K562 (cell line): ENCODE measurements at regions not wholly inside any gene's neighbourhood (a gene's known extent, or its start where the extent isn't known, plus 50 kb on each side); places are given as distances from the start of the nearest gene placed in this dataset.

ENCODE experiments used
- ATAC-seq: fragments of 200-7000 bp; cut with Tn5 transposase; 3 replicates; pipeline ENCODE4 v1.9.1; 2020; ENCODE audit warnings: moderate library complexity
- BruUV-seq: library from RNA; stranded (reverse); fragments of 400-500 nt; replicated peaks from 2 replicates; lab custom pipeline; 2021; lab: Mats Ljungman, UMichigan
- CTCF ChIA-PET: fragments of 300-600 bp; formaldehyde crosslinking; extraction: SDS; loops from one replicate; lab custom pipeline; 2021; ENCODE audit warnings: low intra/inter-chr PET ratio; lab: Yijun Ruan, JAX
- POLR2A ChIA-PET: fragments of 300-600, 350-650 bp; sonication (Branson Sonifier 250); formaldehyde crosslinking; extraction: SDS; loops from one replicate; lab custom pipeline; 2021; ENCODE audit warnings: antibody characterized with exemption, inconsistent platforms; lab: Yijun Ruan, JAX
- DNase-seq, 4 experiments: peaks; one replicate each; pipeline versions ENCODE4 v3.0.0 to v3.0.0-alpha.2; 2011 to 2018; ENCODE audit warnings: low spot score in 3 of 4, mixed read lengths in 3 of 4; ENCODE audit errors: extremely low read depth in 1 of 4
- FAIRE-seq: peaks from 2 replicates; lab custom pipeline; 2011; peaks lifted over from hg19 to GRCh38; lab: Jason Lieb, UNC
- H2AFZ ChIP-seq: 2 replicates; pipeline ENCODE4 v1.6.0; 2011; ENCODE audit warnings: low read depth, low read length, control low read depth, inconsistent platforms
- H3K27ac ChIP-seq: fragments of 200-600 bp; 3 replicates; pipeline ENCODE4 v1.8.0; 2011; ENCODE audit warnings: low read depth, mild to moderate bottlenecking, control low read depth, inconsistent platforms, low read length, moderate library complexity, mixed read lengths; ENCODE audit errors: extremely low read depth
- H3K27me3 ChIP-seq, 2 experiments: fragments of 300-600 bp in 1 of 2; 2 replicates in 1 of 2; 3 replicates in 1 of 2; pipeline versions ENCODE4 v1.6.0 to v1.8.0; 2011; ENCODE audit warnings: inconsistent platforms in 2 of 2, low read length in 2 of 2, mild to moderate bottlenecking in 1 of 2, mixed read lengths in 1 of 2, moderate library complexity in 1 of 2; ENCODE audit not compliant: control insufficient read depth in 2 of 2, insufficient read depth in 2 of 2
- H3K36me3 ChIP-seq: fragments of 300-600 bp; 3 replicates; pipeline ENCODE4 v1.8.0; 2011; ENCODE audit warnings: mild to moderate bottlenecking, low read length, inconsistent platforms; ENCODE audit not compliant: control insufficient read depth, insufficient read depth
- H3K4me1 ChIP-seq, 2 experiments: fragments of 200-600 bp in 1 of 2; replicated peaks in 1 of 2; 2 replicates in 1 of 2; 3 replicates in 1 of 2; pipeline versions ENCODE4 v1.5.1 to v1.8.0; 2011; ENCODE audit warnings: inconsistent platforms in 2 of 2, low read length in 2 of 2, mild to moderate bottlenecking in 1 of 2, mixed read lengths in 1 of 2, moderate library complexity in 1 of 2; ENCODE audit not compliant: control insufficient read depth in 2 of 2, insufficient read depth in 2 of 2
- H3K4me2 ChIP-seq: 2 replicates; pipeline ENCODE4 v1.6.1; 2011; ENCODE audit warnings: low read length, control low read depth, inconsistent platforms, mixed read lengths; ENCODE audit not compliant: insufficient read depth
- H3K4me3 ChIP-seq: fragments of 200-600 bp; sonication (generic), shearing (Covaris generic); 2 replicates; pipeline ENCODE4 v1.5.1; 2016; ENCODE audit warnings: control low read depth, inconsistent platforms
- H3K79me2 ChIP-seq: fragments of 200-600 bp; 3 replicates; pipeline ENCODE4 v1.8.0; 2011; ENCODE audit warnings: low read length, inconsistent platforms; ENCODE audit not compliant: control insufficient read depth, insufficient read depth
- H3K9ac ChIP-seq, 2 experiments: 2 replicates each; pipeline versions ENCODE4 v1.6.0 to v1.6.1; 2011; ENCODE audit warnings: low read depth in 2 of 2, low read length in 2 of 2, control low read depth in 1 of 2, inconsistent platforms in 1 of 2, mild to moderate bottlenecking in 1 of 2, mixed read lengths in 1 of 2; ENCODE audit not compliant: insufficient read depth in 1 of 2
- H3K9me1 ChIP-seq: one replicate; pipeline ENCODE4 v1.6.0; 2011; ENCODE audit warnings: inconsistent platforms, mild to moderate bottlenecking, low read length, moderate library complexity; ENCODE audit not compliant: control insufficient read depth, insufficient read depth
- H3K9me3 ChIP-seq: replicated peaks from 2 replicates; pipeline ENCODE4 v1.5.1; 2011; ENCODE audit warnings: low read depth, low read length, inconsistent platforms; ENCODE audit not compliant: control insufficient read depth, insufficient read depth
- H4K20me1 ChIP-seq: replicated peaks from 2 replicates; pipeline ENCODE4 v1.6.1; 2011; ENCODE audit warnings: low read length, inconsistent platforms, mixed read lengths; ENCODE audit not compliant: control insufficient read depth, insufficient read depth
- CREB3L1 ChIP-seq: fragments of 450-650 bp; IDR thresholded peaks from 2 replicates; pipeline ENCODE4 v1.6.1; 2014; ENCODE audit warnings: low read depth, mild to moderate bottlenecking, moderate library complexity, borderline replicate concordance
- CREBBP ChIP-seq: IDR thresholded peaks from one replicate; pipeline ENCODE4 v1.6.1; 2012; ENCODE audit warnings: low read depth, mild to moderate bottlenecking, control low read depth, inconsistent platforms, low read length
- EP400 ChIP-seq: fragments of 450-650 bp; IDR thresholded peaks from 2 replicates; pipeline ENCODE4 v1.6.1; 2017; ENCODE audit warnings: antibody characterized with exemption, mild to moderate bottlenecking, moderate library complexity
- HDAC8 ChIP-seq: fragments of 450-650 bp; IDR thresholded peaks from 2 replicates; pipeline ENCODE4 v1.6.1; 2016; ENCODE audit warnings: mild to moderate bottlenecking, missing genetic modification characterization, moderate library complexity, missing compliant biosample characterization
- KAT7 ChIP-seq: sonication (generic); formaldehyde crosslinking; IDR thresholded peaks from 2 replicates; pipeline ENCODE4 v1.8.0; 2022; ENCODE audit warnings: missing genetic modification reagents, mild to moderate bottlenecking, borderline replicate concordance
- MCM3 ChIP-seq: fragments of 450-650 bp; IDR thresholded peaks from 2 replicates; pipeline ENCODE4 v1.6.1; 2016
- MEIS2 ChIP-seq: fragments of 450-650 bp; IDR thresholded peaks from 2 replicates; pipeline ENCODE4 v1.6.1; 2014; ENCODE audit warnings: mild to moderate bottlenecking; ENCODE audit not compliant: partially characterized antibody
- NFE2 ChIP-seq: IDR thresholded peaks from 2 replicates; pipeline ENCODE4 v1.6.1; 2014; ENCODE audit warnings: antibody characterized with exemption, low read depth
- POLR3A ChIP-seq: IDR thresholded peaks from 2 replicates; pipeline ENCODE4 v1.6.1; 2011; ENCODE audit warnings: borderline replicate concordance, mild to moderate bottlenecking, moderate library complexity; ENCODE audit not compliant: insufficient read length, insufficient read depth; ENCODE audit errors: extremely low read depth
- ZBTB5 ChIP-seq: fragments of 450-650 bp; IDR thresholded peaks from 2 replicates; pipeline ENCODE4 v1.6.1; 2017; ENCODE audit warnings: antibody characterized with exemption
- ZNF778 ChIP-seq: fragments of 450-650 bp; formaldehyde crosslinking; IDR thresholded peaks from 2 replicates; pipeline ENCODE4 v1.4.0; 2020; ENCODE audit warnings: mild to moderate bottlenecking, moderate library complexity
- in situ Hi-C: fragments of 300-500 bp; cut with MboI; formaldehyde crosslinking; loops from 4 replicates; pipeline ENCODE4 v1.15.0; 2018; ENCODE audit warnings: inconsistent platforms, mixed read lengths
- intact Hi-C: fragments of 100-400 bp; cut with micrococcal nuclease; formaldehyde crosslinking; loops from 2 replicates; pipeline ENCODE4 v1.14.2; 2022

GRCh38 chr3:152892446-152892845, 57.5 kb downstream of the P2RY1 start:
- H2AFZ ChIP-seq: no peak overlapping the region
- no peaks in the 10 kb centered on the region for H3K4me1 ChIP-seq
- H3K9me3 ChIP-seq: no peaks in the 10 kb centered on the region
- H3K79me2 ChIP-seq: no peaks in the 10 kb centered on the region
- no peaks in the 10 kb centered on the region for H3K36me3 ChIP-seq
- POLR2A ChIA-PET: no interaction called here
- DNase-seq: no peak
- no TSS peak for BruUV-seq
- no peak for TF ChIP-seq KAT7 (CRISPR knock-in tag)
- no peak for TF ChIP-seq MEIS2
- no peak for TF ChIP-seq ZNF778
- no peak for TF ChIP-seq POLR3A
- TF ChIP-seq EP400: no peak
- no peak for TF ChIP-seq CREB3L1
- TF ChIP-seq NFE2: no peak
- no peak for TF ChIP-seq HDAC8 (tag)
- TF ChIP-seq MCM3: no peak
- TF ChIP-seq ZBTB5: no peak
- no peak for TF ChIP-seq CREBBP
- TF ChIP-seq, all 486 proteins: peak for 0
- no peak overlapping the region for H3K4me3 ChIP-seq
- in situ Hi-C loops: no loop called here
- no peaks in the 10 kb centered on the region for H3K9me1 ChIP-seq
- CTCF ChIA-PET: no interaction called here
- no peak overlapping the region for H3K4me2 ChIP-seq
- ATAC-seq (no peak), FAIRE-seq (no peak)
- H3K27me3 ChIP-seq: no peaks in the 10 kb centered on the region
- no peak overlapping the region for H3K9ac ChIP-seq
- H4K20me1 ChIP-seq: no peaks in the 10 kb centered on the region
- intact Hi-C loops: no loop called here
- H3K27ac ChIP-seq: no peak overlapping the region
